ENCODE measurements at regions not wholly inside any gene's neighbourhood (a gene's known extent, or its start where the extent isn't known, plus 50 kb on each side); places are given as distances from the start of the nearest gene placed in this dataset.

DNA sequence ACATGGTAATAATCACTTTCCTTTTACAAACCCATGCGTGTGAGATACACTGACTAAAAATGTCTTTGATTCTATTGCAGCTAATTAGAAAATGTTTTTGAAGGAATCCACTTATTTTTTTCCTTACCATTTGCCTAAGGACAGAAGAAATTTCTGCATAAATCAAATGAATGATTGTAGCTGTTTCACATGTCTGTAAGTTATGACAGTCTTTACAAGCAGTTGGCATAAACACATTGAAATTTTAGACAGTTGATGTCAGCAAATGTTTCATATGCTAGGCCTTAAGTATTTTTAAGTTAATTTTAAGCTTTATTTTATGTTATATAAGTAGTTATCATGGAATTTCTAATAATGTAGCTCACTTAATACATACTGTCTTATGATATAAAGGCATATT, 598.4 kb upstream of the SLITRK6 start:
- TF ChIP-seq GATA2 (IDR thresholded peaks at IDR 0.05; ENCODE audit: low read depth, low read length) = no peak
- no peak for TF ChIP-seq GATA3 (IDR thresholded peaks at IDR 0.05; ENCODE audit: low read depth, low read length)

DNA sequence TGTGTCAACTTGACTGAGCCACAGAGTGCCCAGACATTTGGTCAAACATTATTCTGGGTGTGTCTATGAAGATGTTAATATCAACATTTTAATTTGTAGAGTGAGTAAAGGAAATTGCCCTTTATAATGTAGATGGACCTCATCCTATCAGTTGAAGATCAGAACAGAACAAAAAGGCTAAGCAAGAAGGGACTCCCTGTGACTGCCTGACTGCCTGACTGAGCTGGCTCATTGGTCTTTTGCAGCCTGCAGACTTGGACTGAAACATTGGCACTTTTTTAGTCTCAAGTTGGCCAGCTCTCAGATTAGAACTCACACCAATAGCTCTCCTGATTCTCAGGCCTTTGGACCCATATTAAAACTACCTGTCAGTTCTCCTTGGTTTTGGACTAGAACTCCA, 600.4 kb upstream of the SLITRK6 start:
- no peak for TF ChIP-seq GATA3 (IDR thresholded peaks at IDR 0.05; ENCODE audit: low read depth, low read length)
- no peak for TF ChIP-seq GATA2 (IDR thresholded peaks at IDR 0.05; ENCODE audit: low read depth, low read length)

DNA sequence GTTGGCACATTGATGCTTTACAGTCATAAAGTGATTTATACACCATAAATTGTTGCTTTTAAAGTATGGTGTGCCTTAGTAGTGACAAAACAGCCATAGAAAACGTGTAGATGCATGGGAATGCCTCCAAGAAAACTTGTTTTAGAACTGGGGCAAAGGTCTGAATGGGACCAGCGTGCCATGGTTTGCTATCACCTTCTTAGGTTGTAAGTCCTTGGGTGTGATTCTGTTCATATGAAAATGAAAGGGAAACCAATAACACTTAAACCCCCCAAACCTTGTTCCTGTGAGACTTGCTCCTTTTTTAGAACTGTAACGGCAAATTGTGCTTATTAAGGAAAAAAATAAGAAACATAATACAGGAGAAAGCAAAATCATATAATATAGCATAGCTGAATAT, 603.3 kb upstream of the SLITRK6 start:
- TF ChIP-seq GATA2 (IDR thresholded peaks at IDR 0.05; ENCODE audit: low read depth, low read length) (no peak), GATA3 (IDR thresholded peaks at IDR 0.05; ENCODE audit: low read depth, low read length) (no peak)

DNA sequence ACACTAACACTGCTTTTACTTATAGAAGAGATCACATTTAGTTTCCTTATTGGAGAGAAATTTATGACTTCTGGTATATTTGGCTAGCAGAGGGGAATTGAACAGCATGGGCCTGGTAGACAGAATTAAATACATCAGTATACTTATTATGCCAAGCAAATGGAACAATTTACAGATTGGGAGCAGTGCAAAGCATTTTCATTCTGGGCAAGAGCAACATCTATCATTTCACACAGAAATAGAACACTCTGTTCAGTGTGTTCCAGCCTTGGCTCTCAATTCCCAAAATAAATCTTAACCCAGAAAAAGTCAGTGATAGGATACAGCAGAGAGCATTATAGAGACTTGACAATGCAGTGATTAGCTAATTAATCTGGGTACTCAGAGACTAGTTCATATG, 604.0 kb upstream of the SLITRK6 start:
- TF ChIP-seq GATA2 (IDR thresholded peaks at IDR 0.05; ENCODE audit: low read depth, low read length) (no peak), GATA3 (IDR thresholded peaks at IDR 0.05; ENCODE audit: low read depth, low read length) (no peak)

DNA sequence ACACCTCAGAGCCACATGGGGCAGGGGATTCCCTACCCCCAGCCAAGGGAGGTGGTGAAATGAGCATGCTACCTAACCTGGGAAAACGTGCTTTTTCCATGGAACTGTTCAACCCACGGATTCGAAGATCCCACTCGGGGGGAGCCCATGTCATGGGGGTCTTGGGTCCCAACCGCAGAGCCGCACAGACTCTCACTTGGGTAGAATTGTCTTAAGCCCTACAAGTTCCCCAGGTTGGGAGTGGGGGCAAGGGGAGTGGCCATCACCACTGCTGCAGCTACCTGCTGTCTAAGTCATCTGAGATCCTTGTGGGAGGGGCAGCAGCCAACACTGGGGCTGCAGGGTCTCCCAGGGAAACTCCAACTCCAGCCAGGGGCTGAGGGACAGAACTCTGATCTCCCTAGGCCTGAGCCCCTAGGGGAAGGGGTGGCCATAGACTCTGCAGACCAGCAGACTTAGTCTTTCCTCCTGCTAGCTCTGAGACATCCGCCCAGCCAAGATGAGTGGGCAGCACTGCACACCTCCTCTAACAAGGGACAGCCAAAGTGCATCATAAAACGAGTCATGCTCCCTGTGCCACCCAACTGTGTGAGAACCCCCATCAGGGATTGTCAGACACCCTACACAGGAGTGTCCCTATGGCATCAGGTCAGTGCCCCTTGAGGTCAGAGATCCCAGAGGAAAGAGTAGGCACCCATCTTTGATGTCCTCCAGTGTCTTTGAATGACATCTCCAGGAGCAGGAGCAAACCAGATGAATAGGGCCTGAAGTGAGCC, 610.4 kb upstream of the SLITRK6 start:
- TF ChIP-seq GATA2 (IDR thresholded peaks at IDR 0.05; ENCODE audit: low read depth, low read length) (no peak), GATA3 (IDR thresholded peaks at IDR 0.05; ENCODE audit: low read depth, low read length) (no peak)

DNA sequence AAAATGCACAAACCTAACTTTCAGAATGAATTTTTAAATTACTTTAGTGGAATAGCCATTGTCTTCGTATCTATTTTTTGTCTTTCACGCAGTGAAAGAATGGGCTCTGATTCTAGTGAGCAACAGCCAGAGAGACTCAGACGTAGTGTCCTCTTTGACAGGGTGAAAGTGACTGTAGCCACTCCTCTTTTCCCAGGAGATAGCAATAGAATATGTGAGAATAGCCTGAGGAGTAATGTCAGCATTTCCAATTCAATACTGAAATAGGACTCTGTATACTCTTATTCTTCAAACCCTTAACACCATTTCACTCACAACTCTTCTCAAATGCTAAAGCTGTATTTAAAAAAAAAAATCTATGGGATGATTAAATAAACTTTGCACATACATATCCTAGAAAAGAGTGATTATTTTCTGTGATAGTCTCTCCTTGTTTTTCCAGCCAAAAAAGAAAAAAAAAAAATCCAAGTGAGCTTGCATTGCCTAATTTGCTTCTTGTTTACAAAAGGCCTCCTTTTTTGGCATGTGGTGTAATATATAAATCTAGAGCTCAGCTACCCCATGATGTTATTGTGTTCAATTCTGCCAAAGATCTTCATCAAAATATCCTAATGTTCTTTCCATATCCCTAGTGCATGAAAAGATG, 626.1 kb upstream of the SLITRK6 start:
- TF ChIP-seq GATA2 (IDR thresholded peaks at IDR 0.05; ENCODE audit: low read depth, low read length) = no peak
- no peak for TF ChIP-seq GATA3 (IDR thresholded peaks at IDR 0.05; ENCODE audit: low read depth, low read length)

DNA sequence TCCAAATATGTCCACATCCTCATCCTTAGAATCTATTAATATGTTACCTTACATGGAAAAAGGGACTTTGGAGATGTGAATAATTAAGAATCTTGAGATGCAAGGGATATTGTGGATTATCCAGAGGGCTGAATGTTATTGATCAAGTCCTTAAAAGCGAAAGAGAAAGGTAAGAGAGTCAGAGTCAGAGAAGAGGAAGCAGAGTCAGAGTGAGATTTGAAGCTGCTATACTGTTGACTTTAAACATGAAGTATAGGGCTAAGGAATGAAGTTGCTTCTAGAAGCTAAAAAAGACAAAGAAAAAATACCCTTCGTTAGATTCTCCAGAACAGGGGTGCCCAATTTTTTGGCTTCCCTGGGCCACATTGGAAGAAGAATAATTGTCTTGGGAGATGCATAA, 627.2 kb upstream of the SLITRK6 start:
- TF ChIP-seq GATA2 (IDR thresholded peaks at IDR 0.05; ENCODE audit: low read depth, low read length) = no peak
- no peak for TF ChIP-seq GATA3 (IDR thresholded peaks at IDR 0.05; ENCODE audit: low read depth, low read length)

DNA sequence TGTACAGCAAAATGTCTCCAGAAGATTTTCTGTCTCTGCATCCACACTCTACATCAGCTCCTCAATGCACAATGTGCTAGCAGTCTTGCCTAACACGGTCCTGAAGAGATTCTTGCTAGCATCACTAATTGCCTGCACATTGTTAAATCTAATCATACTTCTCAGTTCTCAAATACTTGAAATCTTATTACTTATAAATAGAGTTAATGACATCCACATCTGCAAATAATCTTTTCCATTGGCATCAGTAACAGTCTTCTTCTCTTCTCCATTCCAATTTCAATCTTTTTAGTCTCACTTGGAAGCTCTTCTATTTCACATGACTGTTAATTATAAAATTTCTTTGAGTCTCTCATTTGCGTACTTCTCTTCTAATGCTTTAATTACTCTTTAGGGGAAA, 630.5 kb upstream of the SLITRK6 start:
- TF ChIP-seq GATA3 (IDR thresholded peaks at IDR 0.05; ENCODE audit: low read depth, low read length) (no peak), GATA2 (IDR thresholded peaks at IDR 0.05; ENCODE audit: low read depth, low read length) (no peak)

DNA sequence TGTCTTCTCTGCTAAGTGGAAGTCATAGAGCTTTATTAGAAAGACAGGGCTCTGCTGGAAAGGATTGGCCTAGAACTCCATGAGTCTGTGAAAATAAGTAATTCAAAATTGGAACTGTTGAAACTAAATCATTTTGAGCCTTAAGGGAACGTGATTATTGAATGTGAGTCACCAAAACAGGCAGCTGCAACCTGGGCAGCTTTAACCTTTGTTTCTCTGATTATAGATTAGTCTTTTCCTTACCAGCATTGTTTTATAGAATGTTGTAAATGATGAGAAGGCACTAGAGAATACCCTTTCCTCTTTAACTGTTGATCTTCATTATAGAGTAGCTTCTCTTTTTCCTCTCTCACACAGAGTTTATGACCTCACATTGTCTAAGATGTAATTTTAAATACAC, 638.8 kb upstream of the SLITRK6 start:
- TF ChIP-seq GATA2 (IDR thresholded peaks at IDR 0.05; ENCODE audit: low read depth, low read length) (no peak), GATA3 (IDR thresholded peaks at IDR 0.05; ENCODE audit: low read depth, low read length) (no peak)

DNA sequence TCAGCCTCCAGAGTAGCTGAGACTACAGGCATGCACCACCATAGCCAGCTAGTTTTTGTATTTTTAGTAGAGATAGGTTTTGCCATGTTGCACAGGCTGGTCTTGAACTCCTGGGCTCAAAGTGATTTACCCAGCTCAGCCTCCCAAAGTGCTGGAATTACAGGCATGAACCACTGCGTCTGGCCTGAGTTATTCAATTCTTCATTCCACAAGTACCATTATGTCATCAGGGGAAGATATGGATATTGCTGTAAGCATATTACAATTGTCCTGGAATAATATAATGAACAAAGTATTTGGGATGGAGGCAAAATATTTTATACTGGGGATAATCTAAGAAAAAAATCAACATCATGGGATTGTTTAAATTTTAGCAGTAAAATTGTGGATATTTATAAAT, 646.0 kb upstream of the SLITRK6 start:
- TF ChIP-seq GATA3 (IDR thresholded peaks at IDR 0.05; ENCODE audit: low read depth, low read length) (no peak), GATA2 (IDR thresholded peaks at IDR 0.05; ENCODE audit: low read depth, low read length) (no peak)

DNA sequence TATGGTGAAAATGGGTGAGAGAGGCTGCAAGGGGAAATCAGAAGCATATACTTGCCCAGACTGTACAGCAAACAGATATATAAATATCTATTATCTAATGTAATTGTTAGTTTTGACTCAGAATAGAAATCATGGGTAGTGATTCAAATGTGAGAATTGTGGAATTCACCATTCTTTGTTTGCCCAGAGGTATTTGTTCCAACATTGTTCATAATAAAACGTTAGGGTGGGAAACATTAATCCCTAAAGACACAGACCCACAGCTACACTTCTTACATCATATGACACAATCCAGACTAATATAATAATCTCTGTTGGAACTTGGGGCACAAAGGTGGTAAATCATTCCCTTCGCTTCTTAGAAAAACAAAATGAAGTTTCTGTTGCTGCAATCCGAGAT, 646.5 kb upstream of the SLITRK6 start:
- TF ChIP-seq GATA2 (IDR thresholded peaks at IDR 0.05; ENCODE audit: low read depth, low read length) (no peak), GATA3 (IDR thresholded peaks at IDR 0.05; ENCODE audit: low read depth, low read length) (no peak)

DNA sequence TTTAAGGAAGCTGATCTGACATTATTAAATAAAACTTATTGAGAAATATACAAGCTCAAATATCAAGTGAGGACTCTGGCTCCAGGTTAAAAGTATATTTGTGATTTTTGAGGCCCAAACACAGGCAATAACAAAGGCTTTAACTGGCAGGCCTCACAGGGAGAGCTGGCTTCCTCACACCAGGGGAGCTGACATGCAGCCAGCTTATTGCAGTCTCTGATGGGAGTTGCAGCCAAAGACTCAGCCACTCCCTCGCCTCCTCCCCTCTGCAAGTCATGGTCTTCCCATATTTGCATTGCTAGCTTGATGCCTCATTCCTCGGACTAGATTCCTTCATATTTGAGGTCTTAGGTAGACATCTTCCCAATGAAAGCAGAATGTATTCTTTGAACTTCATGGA, 647.1 kb upstream of the SLITRK6 start:
- no peak for TF ChIP-seq GATA3 (IDR thresholded peaks at IDR 0.05; ENCODE audit: low read depth, low read length)
- no peak for TF ChIP-seq GATA2 (IDR thresholded peaks at IDR 0.05; ENCODE audit: low read depth, low read length)

DNA sequence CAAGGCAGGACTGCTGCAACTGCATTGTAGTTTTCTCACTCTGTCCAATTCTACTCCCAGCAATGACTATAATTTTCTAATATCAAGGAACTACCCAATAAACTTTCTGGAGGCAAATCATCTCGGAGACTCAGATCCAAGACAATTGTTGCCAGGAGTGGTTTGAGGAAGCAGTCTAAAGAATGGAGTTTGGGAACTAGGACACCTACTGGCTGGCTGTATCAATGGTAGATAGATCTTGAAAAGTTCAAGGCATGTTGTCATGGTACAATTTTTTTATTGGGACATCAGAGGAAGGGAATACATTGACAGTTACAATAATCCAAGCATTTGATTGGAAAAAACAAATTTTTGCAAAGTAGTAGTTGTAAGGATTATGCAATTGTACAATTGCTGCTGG, 648.3 kb upstream of the SLITRK6 start:
- TF ChIP-seq GATA2 (IDR thresholded peaks at IDR 0.05; ENCODE audit: low read depth, low read length) (no peak), GATA3 (IDR thresholded peaks at IDR 0.05; ENCODE audit: low read depth, low read length) (no peak)

DNA sequence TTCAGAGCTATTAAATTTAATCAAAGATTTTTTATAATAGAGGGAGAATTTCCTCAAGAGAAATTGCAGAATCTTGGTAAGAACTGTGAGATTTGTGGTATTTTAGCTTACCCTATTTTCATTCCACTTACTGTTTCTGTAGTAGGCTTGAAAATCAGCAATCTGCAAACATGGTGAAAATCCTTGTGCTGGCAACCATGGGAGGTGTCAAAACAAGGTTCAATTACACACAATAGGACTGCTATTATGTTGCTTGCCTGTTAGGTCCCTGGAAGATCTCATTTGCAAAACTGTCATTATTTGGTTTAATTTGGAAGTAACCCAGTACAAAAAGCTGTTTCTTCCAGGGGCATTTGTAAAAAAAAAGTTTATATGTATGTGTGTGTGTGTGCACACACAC, 662.8 kb upstream of the SLITRK6 start:
- no peak for TF ChIP-seq GATA3 (IDR thresholded peaks at IDR 0.05; ENCODE audit: low read depth, low read length)
- TF ChIP-seq GATA2 (IDR thresholded peaks at IDR 0.05; ENCODE audit: low read depth, low read length) = no peak

DNA sequence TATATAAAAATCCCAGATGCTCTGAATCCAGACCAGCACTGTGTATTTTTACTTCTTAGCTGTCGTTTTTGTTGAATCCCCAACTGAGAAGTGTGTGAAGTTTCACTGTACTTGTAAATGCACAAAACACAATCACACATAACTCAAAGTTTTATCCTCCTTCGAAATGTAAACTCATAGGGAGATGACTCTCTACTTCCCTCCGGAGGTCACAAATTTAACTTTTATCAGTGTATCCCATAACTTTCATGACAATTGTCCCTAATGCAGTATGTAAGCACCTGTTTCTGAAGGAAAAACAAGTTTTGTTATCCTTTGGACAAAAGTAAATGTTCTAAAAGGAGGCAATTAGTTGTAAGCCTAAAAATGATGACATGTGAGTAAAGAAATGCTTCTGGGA, 665.0 kb upstream of the SLITRK6 start:
- TF ChIP-seq GATA2 (IDR thresholded peaks at IDR 0.05; ENCODE audit: low read depth, low read length) (no peak), GATA3 (IDR thresholded peaks at IDR 0.05; ENCODE audit: low read depth, low read length) (no peak)
